Thoracic aorta (tissue), 2 donors: ENCODE measurements at regions not wholly inside any gene's neighbourhood (a gene's known extent, or its start where the extent isn't known, plus 50 kb on each side); places are given as distances from the start of the nearest gene placed in this dataset.
"Not testable (repeated sequence)": the region's sequence is repeated elsewhere in the genome, so short reads cannot be mapped to it uniquely, and the experiment has no call there.

Experiments used
- ATAC-seq: fragments of 150-250 bp; one replicate; pipeline ENCODE4 v1.8.0; 2017; ENCODE audit warnings: low read depth; ENCODE audit not compliant: insufficient number of reproducible peaks, low FRiP score
- DNase-seq: peaks from one replicate; pipeline ENCODE4 v3.0.0-alpha.2; 2020; ENCODE audit warnings: low spot score
- H3K27ac ChIP-seq, 2 donors: fragments of 200-600 bp; sonication (generic); 1 replicate in 1 of 2; 2 replicates in 1 of 2; pipeline ENCODE4 v1.5.1; 2016; ENCODE audit warnings: mild to moderate bottlenecking in 2 of 2, moderate library complexity in 2 of 2
- H3K27me3 ChIP-seq: fragments of 200-600 bp; sonication (generic); replicated peaks from 2 replicates; pipeline ENCODE4 v1.6.0; 2016; ENCODE audit warnings: mild to moderate bottlenecking; ENCODE audit not compliant: insufficient read depth
- H3K36me3 ChIP-seq: fragments of 200-600 bp; sonication (generic); one replicate; pipeline ENCODE4 v1.5.1; 2016
- H3K4me1 ChIP-seq, 2 donors: fragments of 200-600 bp; sonication (generic); 1 replicate in 1 of 2; 2 replicates in 1 of 2; pipeline versions ENCODE4 v1.5.1 to v1.6.0; 2016; ENCODE audit warnings: low read depth in 2 of 2, mild to moderate bottlenecking in 1 of 2; ENCODE audit not compliant: control insufficient read depth in 1 of 2
- H3K4me3 ChIP-seq: fragments of 200-600 bp; sonication (generic); 2 replicates; pipeline ENCODE4 v1.5.1; 2016; ENCODE audit warnings: mild to moderate bottlenecking
- H3K9me3 ChIP-seq: fragments of 200-600 bp; sonication (generic); 2 replicates; pipeline ENCODE4 v1.5.1; 2016
- TF ChIP-seq, protein P1 (sequence below): fragments of 200-600 bp; sonication (generic); IDR thresholded peaks from one replicate; pipeline ENCODE4 v1.5.1; 2019; ENCODE audit warnings: antibody characterized with exemption

DNA sequence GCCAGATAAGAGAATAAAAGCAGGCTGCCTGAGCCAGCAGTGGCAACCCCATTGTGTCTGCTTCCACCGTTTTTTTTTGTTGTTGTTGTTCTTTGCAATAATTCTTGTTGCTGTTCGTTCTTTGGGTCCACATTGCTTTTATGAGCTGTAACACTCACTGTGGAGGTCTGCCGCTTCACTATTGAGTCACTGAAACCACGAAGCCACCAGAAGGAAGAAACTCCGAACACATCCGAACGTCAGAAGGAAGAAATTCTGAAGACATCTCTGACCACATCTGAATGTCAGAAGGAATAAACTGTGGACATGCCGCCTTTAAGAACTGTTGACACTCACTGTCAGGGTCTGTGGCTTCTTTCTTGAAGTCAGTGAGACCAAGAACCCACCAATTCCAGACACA, 110.5 kb downstream of the PCDH18 start:
- TF ChIP-seq, protein P1, sequence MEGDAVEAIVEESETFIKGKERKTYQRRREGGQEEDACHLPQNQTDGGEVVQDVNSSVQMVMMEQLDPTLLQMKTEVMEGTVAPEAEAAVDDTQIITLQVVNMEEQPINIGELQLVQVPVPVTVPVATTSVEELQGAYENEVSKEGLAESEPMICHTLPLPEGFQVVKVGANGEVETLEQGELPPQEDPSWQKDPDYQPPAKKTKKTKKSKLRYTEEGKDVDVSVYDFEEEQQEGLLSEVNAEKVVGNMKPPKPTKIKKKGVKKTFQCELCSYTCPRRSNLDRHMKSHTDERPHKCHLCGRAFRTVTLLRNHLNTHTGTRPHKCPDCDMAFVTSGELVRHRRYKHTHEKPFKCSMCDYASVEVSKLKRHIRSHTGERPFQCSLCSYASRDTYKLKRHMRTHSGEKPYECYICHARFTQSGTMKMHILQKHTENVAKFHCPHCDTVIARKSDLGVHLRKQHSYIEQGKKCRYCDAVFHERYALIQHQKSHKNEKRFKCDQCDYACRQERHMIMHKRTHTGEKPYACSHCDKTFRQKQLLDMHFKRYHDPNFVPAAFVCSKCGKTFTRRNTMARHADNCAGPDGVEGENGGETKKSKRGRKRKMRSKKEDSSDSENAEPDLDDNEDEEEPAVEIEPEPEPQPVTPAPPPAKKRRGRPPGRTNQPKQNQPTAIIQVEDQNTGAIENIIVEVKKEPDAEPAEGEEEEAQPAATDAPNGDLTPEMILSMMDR, result no peak
- H3K9me3 ChIP-seq, result no peaks in the 10 kb centered on the region
- H3K27me3 ChIP-seq, result no peaks in the 10 kb centered on the region
- H3K36me3 ChIP-seq, result no peaks in the 10 kb centered on the region
- no peak for DNase-seq
- no peak for ATAC-seq
- H3K27ac ChIP-seq, result no peak overlapping the region
- H3K4me1 ChIP-seq, result no peaks in the 10 kb centered on the region
- no peak overlapping the region for H3K4me3 ChIP-seq

GRCh38 chr4:137420901-137421396, 111.3 kb downstream of the PCDH18 start:
- no peak overlapping the region for H3K27ac ChIP-seq
- peaks cover 0 to 5% of the 10 kb centered on the region in 2 donors for H3K4me1 ChIP-seq
- TF ChIP-seq, protein P1, result no peak
- ATAC-seq (no peak), DNase-seq (no peak)
- no peaks in the 10 kb centered on the region for H3K27me3 ChIP-seq
- H3K9me3 ChIP-seq, result no peaks in the 10 kb centered on the region
- H3K36me3 ChIP-seq, result no peaks in the 10 kb centered on the region
- no peak overlapping the region for H3K4me3 ChIP-seq

GRCh38 chr4:137417676-137418075, 114.6 kb downstream of the PCDH18 start:
- TF ChIP-seq, protein P1, result no peak
- DNase-seq (no peak), ATAC-seq (no peak)
- Histone ChIP-seq H3K9me3 (no peaks in the 10 kb centered on the region), H3K36me3 (no peaks in the 10 kb centered on the region), H3K27me3 (no peaks in the 10 kb centered on the region), H3K27ac (no peak overlapping the region), H3K4me1 (peaks cover 0 to 7% of the 10 kb centered on the region in 2 donors), H3K4me3 (no peak overlapping the region)

DNA sequence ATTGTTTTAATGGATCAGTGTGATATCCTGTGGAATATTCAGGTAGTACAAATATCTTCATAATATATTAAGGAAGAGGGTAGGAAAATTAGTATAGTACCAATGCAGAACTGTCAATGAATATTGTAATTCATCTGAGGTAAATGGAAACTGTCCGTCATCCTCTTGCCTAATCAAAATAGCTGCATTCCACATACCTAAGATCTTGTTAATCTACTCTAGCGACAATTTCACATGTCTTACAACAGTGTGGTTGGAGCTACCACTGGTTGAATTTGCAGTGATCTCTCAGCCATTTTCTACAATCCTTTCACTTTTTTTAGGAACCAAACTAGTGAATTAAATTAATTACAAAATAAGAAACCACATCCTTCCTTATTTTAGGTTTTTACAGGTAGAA, 117.5 kb downstream of the PCDH18 start:
- DNase-seq, result no peak
- Histone ChIP-seq H3K9me3 (no peaks in the 10 kb centered on the region), H3K27ac (no peak overlapping the region), H3K4me1 (peaks cover 0 to 7% of the 10 kb centered on the region in 2 donors), H3K27me3 (no peaks in the 10 kb centered on the region), H3K4me3 (no peak overlapping the region), H3K36me3 (no peaks in the 10 kb centered on the region)
- no peak for ATAC-seq
- TF ChIP-seq, protein P1, result no peak

GRCh38 chr4:137408527-137409177, 123.6 kb downstream of the PCDH18 start:
- ATAC-seq, result no peak
- H3K9me3 ChIP-seq, result no peaks in the 10 kb centered on the region
- H3K4me3 ChIP-seq, result no peak overlapping the region
- no peak for DNase-seq
- TF ChIP-seq, protein P1, result no peak
- H3K4me1 ChIP-seq, result no peaks in the 10 kb centered on the region
- H3K27me3 ChIP-seq, result no peaks in the 10 kb centered on the region
- no peaks in the 10 kb centered on the region for H3K36me3 ChIP-seq
- no peak overlapping the region for H3K27ac ChIP-seq

DNA sequence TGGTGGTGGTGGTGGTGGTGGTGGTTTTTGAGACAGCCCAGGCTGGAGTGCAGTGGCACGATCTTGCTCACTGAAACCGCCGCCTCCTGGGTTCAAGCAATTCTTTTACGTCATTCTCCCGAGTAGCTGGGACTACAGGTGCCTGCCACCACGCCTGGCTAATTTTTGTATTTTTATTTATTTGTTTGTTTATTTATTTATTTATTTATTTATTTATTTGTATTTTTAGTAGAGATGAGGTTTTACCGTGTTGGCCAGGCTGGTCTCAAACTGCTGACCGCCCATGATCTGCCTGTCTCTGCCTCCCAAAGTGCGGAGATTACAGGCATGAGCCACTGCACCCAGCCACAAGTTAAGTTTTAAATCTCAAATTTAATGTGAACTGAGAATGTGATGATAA, 126.5 kb downstream of the PCDH18 start:
- not testable (repeated sequence) for ATAC-seq, H3K9me3 ChIP-seq, H3K27me3 ChIP-seq, H3K4me3 ChIP-seq, H3K4me1 ChIP-seq, DNase-seq, H3K36me3 ChIP-seq, H3K27ac ChIP-seq
